ENCODE measurements at regions not wholly inside any gene's neighbourhood (a gene's known extent, or its start where the extent isn't known, plus 50 kb on each side); places are given as distances from the start of the nearest gene placed in this dataset.

DNA sequence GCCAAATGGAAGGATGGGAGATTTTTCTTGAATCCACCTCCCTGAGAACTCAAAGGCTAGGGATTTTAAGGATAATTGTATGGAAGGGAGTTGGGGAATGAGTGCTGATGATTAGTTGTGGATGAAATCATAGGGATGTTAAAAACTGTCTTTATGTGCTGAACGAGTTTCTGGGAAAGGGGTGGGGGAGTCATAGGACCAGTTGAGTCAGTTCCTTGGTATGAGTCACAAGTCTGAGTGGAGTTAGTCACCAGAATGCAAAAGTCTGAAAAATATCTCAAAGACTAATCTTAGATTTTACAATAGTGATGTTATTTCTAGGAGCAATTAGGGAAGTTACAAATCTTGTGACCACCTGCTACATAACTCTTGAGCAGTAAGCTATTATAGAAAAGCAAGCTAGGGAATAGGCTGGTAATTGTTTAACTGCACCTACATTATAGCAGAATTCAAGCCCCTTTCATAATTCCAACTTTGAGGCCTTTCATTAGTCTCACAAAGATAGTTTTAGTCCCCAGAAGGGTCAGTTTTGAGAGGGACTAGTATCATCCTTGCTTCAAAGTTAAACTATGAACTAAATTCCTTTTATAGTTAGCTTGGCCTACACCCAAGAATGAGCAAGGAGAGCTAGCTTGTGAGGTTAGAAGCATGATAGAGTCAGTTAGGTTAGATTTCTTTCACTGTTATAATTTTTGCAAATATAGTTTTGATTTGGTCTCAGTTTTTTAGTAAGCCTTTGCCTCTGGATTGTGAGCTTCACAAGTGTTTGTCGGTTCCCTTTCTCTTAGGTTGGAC is 668.0 kb downstream of the ETS1 start:
- POLR2A ChIA-PET, result no interaction called here
- CTCF ChIA-PET, result interaction anchor here (0.9 kb wide), 1 partner anchor 76 kb away, joined by 4 read pairs; no protein-coding TSS in a partner anchor

DNA sequence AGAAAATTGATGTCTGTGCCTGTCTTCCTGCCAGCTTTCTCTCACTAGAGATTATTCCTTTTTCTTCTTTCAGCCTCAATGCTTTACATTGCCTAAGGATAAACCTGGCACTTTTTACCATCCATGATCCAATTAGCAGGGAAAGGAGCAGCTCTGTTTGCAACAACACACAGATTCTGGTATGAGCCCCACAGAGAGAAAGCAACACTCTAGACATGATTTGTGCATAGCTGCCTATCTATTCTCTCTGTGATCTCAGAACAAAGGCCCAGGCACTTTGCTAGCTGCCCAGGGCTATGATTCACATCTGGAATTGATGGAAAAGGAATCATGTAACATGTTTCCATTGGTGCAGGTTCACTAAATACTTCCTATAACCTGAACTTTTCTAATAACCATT is 685.0 kb downstream of the ETS1 start:
- no peak overlapping the region for H3K27ac Mint-ChIP-seq
- no peak overlapping the region for H3K4me3 Mint-ChIP-seq
- ATAC-seq, result no peak

More for the DNA sequence above, 668.0 kb downstream of the ETS1 start:
- DNase-seq (no peak), ATAC-seq (no peak)
- H3K27me3 Mint-ChIP-seq (ENCODE audit: low read depth), result no peaks in the 10 kb centered on the region
- H3K36me3 Mint-ChIP-seq (ENCODE audit: low read depth), result no peaks in the 10 kb centered on the region
- no peaks in the 10 kb centered on the region for H3K4me1 Mint-ChIP-seq (ENCODE audit: low read depth)
- H3K4me3 Mint-ChIP-seq, result no peak overlapping the region
- H3K9me3 Mint-ChIP-seq (ENCODE audit: insufficient read depth), result peaks cover 4% of the 10 kb centered on the region
- H3K27ac Mint-ChIP-seq, result no peak overlapping the region

DNA sequence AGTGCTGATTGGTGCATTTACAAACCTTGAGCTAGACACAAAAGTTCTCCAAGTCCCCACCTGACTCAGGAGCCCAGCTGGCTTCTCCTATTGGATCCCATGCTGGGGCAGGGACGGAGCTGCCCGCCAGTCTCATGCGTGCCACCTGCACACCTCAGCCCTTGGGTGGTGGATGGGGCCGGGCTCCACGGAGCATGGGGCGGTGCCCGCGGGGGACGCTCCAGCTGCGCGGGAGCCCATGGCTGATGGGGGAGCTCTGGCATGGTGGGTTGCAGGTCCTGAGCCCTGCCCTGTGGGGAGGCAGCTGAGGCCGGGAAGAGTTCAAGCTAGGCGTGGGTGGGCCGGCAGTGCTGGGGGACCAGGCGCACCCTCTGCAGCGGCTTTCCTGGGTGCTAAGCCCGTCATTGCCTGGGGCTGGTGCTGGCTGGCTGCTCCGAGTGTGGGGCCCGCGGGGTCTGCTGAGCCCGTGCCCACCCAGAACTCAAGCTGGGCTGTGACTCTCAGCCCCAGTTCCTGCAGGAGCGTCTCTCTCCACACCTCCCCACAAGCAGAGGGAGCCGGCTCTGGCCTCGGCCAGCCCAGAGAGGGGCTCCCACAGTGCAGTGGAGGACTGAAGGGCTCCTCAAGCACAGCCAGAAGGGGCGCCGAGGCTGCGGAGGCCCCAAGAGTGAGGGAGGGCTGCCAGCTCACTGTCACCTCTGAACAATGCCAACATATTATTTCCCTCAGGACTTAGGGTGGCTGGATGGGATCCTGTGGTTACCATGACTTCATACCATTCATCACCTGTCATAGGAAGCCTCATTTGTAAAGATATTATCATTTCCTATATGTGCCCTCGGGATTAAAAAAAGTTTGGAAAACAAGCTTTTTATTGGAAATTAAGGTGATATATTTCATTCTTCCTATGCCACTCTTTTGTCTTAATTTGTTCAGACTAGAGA is 688.7 kb downstream of the ETS1 start:
- no peaks in the 10 kb centered on the region for H3K4me1 Mint-ChIP-seq (ENCODE audit: low read depth)
- no peak for DNase-seq
- H3K9me3 Mint-ChIP-seq (ENCODE audit: insufficient read depth), result no peaks in the 10 kb centered on the region
- POLR2A ChIA-PET, result no interaction called here
- no peak overlapping the region for H3K4me3 Mint-ChIP-seq
- no peaks in the 10 kb centered on the region for H3K27me3 Mint-ChIP-seq (ENCODE audit: low read depth)
- no peak for ATAC-seq
- no peak overlapping the region for H3K27ac Mint-ChIP-seq
- CTCF ChIA-PET, result no interaction called here
- H3K36me3 Mint-ChIP-seq (ENCODE audit: low read depth), result no peaks in the 10 kb centered on the region

More for the DNA sequence above, 685.0 kb downstream of the ETS1 start:
- no peak for DNase-seq
- ChIA-PET CTCF (no interaction called here), POLR2A (no interaction called here)
- H3K36me3 Mint-ChIP-seq (ENCODE audit: low read depth), result no peaks in the 10 kb centered on the region
- H3K9me3 Mint-ChIP-seq (ENCODE audit: insufficient read depth), result no peaks in the 10 kb centered on the region
- H3K27me3 Mint-ChIP-seq (ENCODE audit: low read depth), result no peaks in the 10 kb centered on the region
- H3K4me1 Mint-ChIP-seq (ENCODE audit: low read depth), result no peaks in the 10 kb centered on the region

DNA sequence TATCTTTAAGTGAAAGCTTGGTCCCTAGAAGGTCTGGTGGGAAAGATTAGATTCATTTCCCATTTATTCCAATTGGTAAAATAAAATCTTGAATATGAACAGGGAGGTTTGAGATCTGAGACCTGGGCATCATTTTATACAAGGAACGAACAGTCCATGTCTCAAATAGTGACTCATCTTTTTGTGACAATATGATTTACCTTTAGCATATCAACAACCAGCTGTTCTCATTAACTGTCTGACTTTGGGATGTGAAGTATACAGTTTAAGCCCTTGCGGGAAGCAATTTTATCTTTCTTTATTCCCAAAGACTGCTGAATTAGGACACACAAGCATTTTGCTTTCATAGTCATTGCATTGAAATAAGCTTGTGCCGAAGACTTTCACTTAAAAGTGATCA is 691.6 kb downstream of the ETS1 start:
- no peak for DNase-seq
- CTCF ChIA-PET, result no interaction called here

DNA sequence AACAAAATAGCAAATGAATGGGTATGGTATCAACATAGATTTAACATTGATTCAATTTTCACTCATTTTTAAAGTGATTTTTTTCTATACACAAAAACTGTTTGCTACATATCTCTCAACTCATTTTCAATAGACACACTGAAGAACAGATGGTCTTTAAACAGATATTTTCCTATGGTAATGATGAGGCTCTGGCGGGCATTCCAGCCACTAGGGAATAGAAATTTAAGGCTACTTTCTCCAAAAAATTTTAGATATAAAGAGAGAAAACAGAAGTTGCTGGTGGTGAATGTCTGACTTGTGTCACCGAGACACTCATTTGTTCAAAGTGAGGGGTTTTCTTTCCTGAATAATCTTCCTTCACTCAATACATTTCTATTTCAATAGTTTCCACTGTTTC is 693.0 kb downstream of the ETS1 start:
- CTCF ChIA-PET, result no interaction called here
- Mint-ChIP-seq H3K27me3 (ENCODE audit: low read depth) (no peaks in the 10 kb centered on the region), H3K4me3 (no peak overlapping the region), H3K36me3 (ENCODE audit: low read depth) (no peaks in the 10 kb centered on the region), H3K4me1 (ENCODE audit: low read depth) (no peaks in the 10 kb centered on the region), H3K27ac (no peak overlapping the region), H3K9me3 (ENCODE audit: insufficient read depth) (no peaks in the 10 kb centered on the region)
- POLR2A ChIA-PET, result no interaction called here
- no peak for ATAC-seq
- no peak for DNase-seq

More for the DNA sequence above, 691.6 kb downstream of the ETS1 start:
- no peaks in the 10 kb centered on the region for H3K27me3 Mint-ChIP-seq (ENCODE audit: low read depth)
- no peaks in the 10 kb centered on the region for H3K4me1 Mint-ChIP-seq (ENCODE audit: low read depth)
- no peaks in the 10 kb centered on the region for H3K36me3 Mint-ChIP-seq (ENCODE audit: low read depth)
- POLR2A ChIA-PET, result no interaction called here
- no peak for ATAC-seq
- no peak overlapping the region for H3K4me3 Mint-ChIP-seq
- no peaks in the 10 kb centered on the region for H3K9me3 Mint-ChIP-seq (ENCODE audit: insufficient read depth)
- no peak overlapping the region for H3K27ac Mint-ChIP-seq

DNA sequence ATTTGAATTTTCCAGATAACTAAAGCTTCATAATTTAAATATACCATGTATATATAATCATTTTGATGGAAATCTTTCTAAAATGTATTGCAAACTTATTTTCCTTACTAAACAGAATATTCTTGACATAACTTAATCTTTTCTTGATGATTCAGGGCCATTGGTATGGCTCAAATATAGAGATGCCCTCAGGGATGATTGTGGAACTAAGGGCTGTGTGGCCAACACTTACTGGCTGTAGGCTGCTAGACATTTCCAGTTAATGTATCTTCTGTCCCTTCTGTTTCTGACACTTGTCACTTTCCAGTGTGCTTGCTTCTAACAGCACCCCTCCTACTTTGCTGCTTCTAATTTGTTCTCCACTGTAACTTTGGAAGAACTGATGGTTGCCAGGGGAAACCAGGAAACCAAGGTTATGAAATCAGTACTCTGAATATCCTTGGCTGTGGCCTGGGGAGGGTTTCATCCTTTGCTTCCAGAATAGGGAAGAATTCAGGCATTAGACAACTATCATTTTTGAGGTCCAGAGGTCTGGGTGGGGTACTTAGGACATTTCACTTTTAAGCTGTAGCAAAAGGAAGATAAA is 697.2 kb downstream of the ETS1 start:
- no peak for DNase-seq
- no peaks in the 10 kb centered on the region for H3K36me3 Mint-ChIP-seq (ENCODE audit: low read depth)
- no peak overlapping the region for H3K27ac Mint-ChIP-seq
- no peak overlapping the region for H3K4me3 Mint-ChIP-seq
- ChIA-PET POLR2A (no interaction called here), CTCF (interaction anchor here (0.9 kb wide), 1 partner anchor 47 kb away, joined by 3 read pairs; no protein-coding TSS in a partner anchor)
- H3K9me3 Mint-ChIP-seq (ENCODE audit: insufficient read depth), result no peaks in the 10 kb centered on the region
- H3K4me1 Mint-ChIP-seq (ENCODE audit: low read depth), result no peaks in the 10 kb centered on the region
- no peak for ATAC-seq
- no peaks in the 10 kb centered on the region for H3K27me3 Mint-ChIP-seq (ENCODE audit: low read depth)

DNA sequence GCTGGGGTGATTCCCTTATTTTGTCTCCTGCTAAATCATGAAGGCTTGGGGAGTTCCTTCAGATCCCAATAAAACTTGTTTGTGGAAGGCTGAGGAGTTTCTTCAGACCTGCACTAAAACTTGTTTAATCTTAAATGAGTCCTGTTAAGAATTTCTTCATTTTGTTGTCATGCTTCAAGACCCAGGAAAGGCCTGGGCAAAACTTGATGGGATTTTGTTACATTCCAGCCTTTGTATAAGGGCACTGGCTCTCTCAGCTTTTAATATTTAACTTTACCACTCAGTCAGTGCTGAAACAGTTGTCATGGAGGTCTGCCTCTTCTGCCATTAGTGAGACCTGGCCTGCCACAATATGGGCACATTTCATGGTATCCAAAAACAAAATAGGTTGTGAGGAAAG is 699.0 kb downstream of the ETS1 start:
- Mint-ChIP-seq H3K27me3 (ENCODE audit: low read depth) (no peaks in the 10 kb centered on the region), H3K9me3 (ENCODE audit: insufficient read depth) (no peaks in the 10 kb centered on the region), H3K4me3 (no peak overlapping the region), H3K36me3 (ENCODE audit: low read depth) (no peaks in the 10 kb centered on the region), H3K27ac (no peak overlapping the region), H3K4me1 (ENCODE audit: low read depth) (no peaks in the 10 kb centered on the region)
- ATAC-seq, result no peak
- ChIA-PET CTCF (no interaction called here), POLR2A (no interaction called here)
- no peak for DNase-seq

DNA sequence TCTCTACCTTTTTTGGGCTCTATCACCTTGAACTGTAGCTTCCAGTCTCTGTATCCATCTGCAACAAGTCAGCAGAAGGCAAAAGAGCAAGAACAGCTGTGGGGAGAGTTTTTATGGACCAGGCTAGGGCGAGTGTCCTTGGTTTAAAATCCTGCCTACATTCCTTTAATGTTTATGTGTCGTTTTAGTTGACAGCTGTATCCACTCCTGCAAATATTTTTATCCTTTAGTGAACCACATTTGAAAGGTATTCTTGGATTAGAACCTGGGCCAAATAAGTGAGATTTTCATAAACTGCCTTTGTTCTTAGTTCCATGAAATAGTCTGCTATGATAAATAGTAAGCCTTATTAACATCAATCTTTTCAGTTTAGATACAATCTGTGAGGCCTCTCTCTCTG is 712.2 kb downstream of the ETS1 start:
- no peak overlapping the region for H3K4me3 Mint-ChIP-seq
- no peak for DNase-seq
- H3K36me3 Mint-ChIP-seq (ENCODE audit: low read depth), result no peaks in the 10 kb centered on the region
- no peak overlapping the region for H3K27ac Mint-ChIP-seq
- no peak for ATAC-seq
- ChIA-PET CTCF (no interaction called here), POLR2A (no interaction called here)
- H3K27me3 Mint-ChIP-seq (ENCODE audit: low read depth), result no peaks in the 10 kb centered on the region
- H3K9me3 Mint-ChIP-seq (ENCODE audit: insufficient read depth), result no peaks in the 10 kb centered on the region
- no peaks in the 10 kb centered on the region for H3K4me1 Mint-ChIP-seq (ENCODE audit: low read depth)

DNA sequence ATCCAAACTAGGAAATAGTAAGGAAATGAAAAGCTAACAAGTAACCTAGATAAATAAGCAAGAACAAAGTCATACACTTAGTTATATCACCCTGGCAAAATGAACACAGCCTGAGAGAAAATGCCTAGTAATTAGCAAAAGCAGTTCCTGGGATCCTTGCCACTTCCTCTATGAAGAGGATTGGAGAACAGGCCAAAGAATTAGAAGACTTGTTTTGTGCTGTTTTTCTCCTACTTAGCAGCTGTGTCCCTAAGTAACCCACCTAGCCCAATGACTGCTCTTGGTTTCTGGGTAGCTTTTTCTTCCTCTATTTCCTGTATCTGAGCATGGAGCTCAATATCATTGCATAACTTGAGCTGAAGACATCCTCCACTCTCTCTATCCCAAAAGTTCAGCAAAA is 713.9 kb downstream of the ETS1 start:
- no peak overlapping the region for H3K4me3 Mint-ChIP-seq
- no peak for ATAC-seq
- ChIA-PET POLR2A (no interaction called here), CTCF (no interaction called here)
- no peaks in the 10 kb centered on the region for H3K27me3 Mint-ChIP-seq (ENCODE audit: low read depth)
- no peaks in the 10 kb centered on the region for H3K9me3 Mint-ChIP-seq (ENCODE audit: insufficient read depth)
- H3K36me3 Mint-ChIP-seq (ENCODE audit: low read depth), result no peaks in the 10 kb centered on the region
- DNase-seq, result no peak
- no peaks in the 10 kb centered on the region for H3K4me1 Mint-ChIP-seq (ENCODE audit: low read depth)
- no peak overlapping the region for H3K27ac Mint-ChIP-seq

DNA sequence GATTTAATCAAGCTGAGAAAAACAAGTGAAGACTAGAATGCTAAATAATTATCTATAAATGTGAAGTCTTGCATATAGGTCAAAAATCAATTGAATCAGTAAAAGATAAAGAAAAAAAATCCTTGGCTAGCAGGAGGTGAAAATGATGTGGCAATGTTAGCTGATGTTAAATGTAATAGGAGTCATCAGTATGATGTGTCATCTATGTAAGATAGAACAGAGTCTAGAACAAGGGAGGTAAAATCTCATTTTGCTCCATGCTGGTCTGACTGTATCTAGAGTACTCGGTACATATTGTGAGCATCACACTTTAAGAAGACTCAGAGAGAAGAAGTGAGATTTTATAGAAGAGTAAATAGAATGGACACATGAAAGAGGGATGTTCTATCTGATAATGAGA is 721.2 kb downstream of the ETS1 start:
- Mint-ChIP-seq H3K27ac (no peak overlapping the region), H3K9me3 (ENCODE audit: insufficient read depth) (no peaks in the 10 kb centered on the region), H3K4me1 (ENCODE audit: low read depth) (no peaks in the 10 kb centered on the region), H3K4me3 (no peak overlapping the region), H3K27me3 (ENCODE audit: low read depth) (peaks cover 3% of the 10 kb centered on the region), H3K36me3 (ENCODE audit: low read depth) (no peaks in the 10 kb centered on the region)
- no peak for DNase-seq
- no peak for ATAC-seq
- ChIA-PET POLR2A (no interaction called here), CTCF (interaction anchor here (1.2 kb wide), 1 partner anchor 22 kb away, joined by 3 read pairs; no protein-coding TSS in a partner anchor)

DNA sequence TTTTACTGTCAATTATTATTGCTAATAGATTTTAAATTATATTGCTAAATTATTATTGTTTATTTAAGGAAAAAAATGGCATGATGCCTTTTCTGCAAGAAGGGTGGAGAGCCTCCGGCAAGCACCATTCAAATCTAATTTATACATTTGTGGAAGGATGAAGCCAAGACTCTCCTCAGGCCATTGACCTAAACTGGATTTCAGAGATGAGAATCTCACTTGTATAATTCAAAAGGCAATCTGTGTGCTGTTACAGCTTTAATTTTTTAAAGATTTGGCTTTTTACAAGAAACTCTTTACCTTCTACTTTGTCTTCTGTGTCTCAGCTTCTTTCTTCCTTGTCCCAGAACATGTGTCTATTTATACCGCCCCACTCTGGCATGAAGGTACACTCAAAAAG is 722.5 kb downstream of the ETS1 start:
- H3K27ac Mint-ChIP-seq, result no peak overlapping the region
- ChIA-PET CTCF (no interaction called here), POLR2A (no interaction called here)
- H3K9me3 Mint-ChIP-seq (ENCODE audit: insufficient read depth), result no peaks in the 10 kb centered on the region
- DNase-seq, result no peak
- H3K27me3 Mint-ChIP-seq (ENCODE audit: low read depth), result peaks cover 3% of the 10 kb centered on the region
- H3K36me3 Mint-ChIP-seq (ENCODE audit: low read depth), result no peaks in the 10 kb centered on the region
- ATAC-seq, result no peak
- no peak overlapping the region for H3K4me3 Mint-ChIP-seq
- no peaks in the 10 kb centered on the region for H3K4me1 Mint-ChIP-seq (ENCODE audit: low read depth)

DNA sequence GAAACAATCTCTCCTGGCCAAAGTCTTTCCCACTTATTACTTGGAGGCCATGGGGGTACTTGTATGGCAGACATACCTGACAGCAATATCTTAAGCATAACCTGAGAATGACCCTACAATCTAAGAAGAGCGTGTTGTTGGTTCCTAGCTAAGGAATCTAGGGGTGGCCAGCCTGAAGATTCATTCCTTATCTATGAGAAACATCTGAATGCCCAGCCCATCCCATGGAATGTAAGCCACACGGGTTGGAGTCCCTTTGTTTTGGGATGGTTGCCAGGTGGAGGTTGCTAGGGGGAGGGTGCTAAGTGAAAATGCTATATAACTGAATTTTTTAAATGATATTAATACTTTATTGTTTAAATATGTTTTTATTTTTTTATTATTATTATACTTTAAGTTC is 725.0 kb downstream of the ETS1 start:
- ChIA-PET POLR2A (interaction anchor here (0.6 kb wide), 1 partner anchor 1231 kb away, joined by 4 read pairs; no protein-coding TSS in a partner anchor), CTCF (interaction anchor here (1.4 kb wide), 1 partner anchor 19 kb away, joined by 4 read pairs; no protein-coding TSS in a partner anchor)
- peaks cover 3% of the 10 kb centered on the region for H3K27me3 Mint-ChIP-seq (ENCODE audit: low read depth)
- H3K27ac Mint-ChIP-seq, result no peak overlapping the region
- DNase-seq, result no peak
- H3K4me3 Mint-ChIP-seq, result no peak overlapping the region
- no peaks in the 10 kb centered on the region for H3K9me3 Mint-ChIP-seq (ENCODE audit: insufficient read depth)
- H3K4me1 Mint-ChIP-seq (ENCODE audit: low read depth), result no peaks in the 10 kb centered on the region
- no peaks in the 10 kb centered on the region for H3K36me3 Mint-ChIP-seq (ENCODE audit: low read depth)
- ATAC-seq, result no peak

All from activated CD8-positive, alpha-beta T cell treated with anti-CD3 and anti-CD28 coated beads, Interleukin-2, amount 10 ng/mL, durations not matched to agents 7 days and 5 days (primary cell).